NB4 (cell line): ENCODE measurements at regions not wholly inside any gene's neighbourhood (a gene's known extent, or its start where the extent isn't known, plus 50 kb on each side); places are given as distances from the start of the nearest gene placed in this dataset.

Experiments used
- CTCF ChIP-seq: IDR thresholded peaks from one replicate; pipeline ENCODE4 v1.5.1; 2012; ENCODE audit warnings: low read depth, low read length
- MAX ChIP-seq: IDR thresholded peaks from 2 replicates; pipeline ENCODE4 v1.6.1; 2011; ENCODE audit warnings: low read depth, low read length
- MYC ChIP-seq: IDR thresholded peaks from 2 replicates; pipeline ENCODE4 v1.6.1; 2011; ENCODE audit warnings: low read depth, low read length
- POLR2A ChIP-seq: IDR thresholded peaks from 2 replicates; pipeline ENCODE4 v1.6.1; 2011; ENCODE audit warnings: mild to moderate bottlenecking; ENCODE audit not compliant: insufficient read length; ENCODE audit errors: extremely low read depth

- no peak for TF ChIP-seq MYC
- no peak for TF ChIP-seq CTCF
- TF ChIP-seq POLR2A: no peak
- no peak for TF ChIP-seq MAX
Measured at GRCh38 chr17:33389504-33390135, 96.5 kb upstream of the ASIC2 start.
